HEK293T (cell line): ENCODE measurements at regions not wholly inside any gene's neighbourhood (a gene's known extent, or its start where the extent isn't known, plus 50 kb on each side); places are given as distances from the start of the nearest gene placed in this dataset.

ENCODE experiments used
- ARNT ChIP-seq: fragments of 450-650 bp; IDR thresholded peaks from 2 replicates; pipeline ENCODE4 v1.6.1; 2017; ENCODE audit warnings: mild to moderate bottlenecking
- BHLHE40 ChIP-seq: fragments of 450-650 bp; IDR thresholded peaks from 2 replicates; pipeline ENCODE4 v1.6.1; 2016; ENCODE audit warnings: mild to moderate bottlenecking, moderate library complexity, borderline replicate concordance
- ELF4 ChIP-seq: fragments of 450-650 bp; IDR thresholded peaks from 2 replicates; pipeline ENCODE4 v1.6.1; 2017; ENCODE audit warnings: antibody characterized with exemption
- FOXA1 ChIP-seq: fragments of 450-650 bp; IDR thresholded peaks from 2 replicates; pipeline ENCODE4 v1.6.1; 2016; ENCODE audit warnings: mild to moderate bottlenecking
- FOXK2 ChIP-seq: fragments of 450-650 bp; IDR thresholded peaks from 2 replicates; pipeline ENCODE4 v1.6.1; 2016; ENCODE audit warnings: mild to moderate bottlenecking
- HDGF ChIP-seq: fragments of 450-650 bp; IDR thresholded peaks from 2 replicates; pipeline ENCODE4 v1.6.1; 2017; ENCODE audit warnings: antibody characterized with exemption, borderline replicate concordance
- L3MBTL2 ChIP-seq: fragments of 450-650 bp; conservative IDR thresholded peaks from 2 replicates; pipeline ENCODE4 v1.6.1; 2016; ENCODE audit warnings: mild to moderate bottlenecking
- NFRKB ChIP-seq: fragments of 450-650 bp; IDR thresholded peaks from 2 replicates; pipeline ENCODE4 v1.6.1; 2016; ENCODE audit warnings: mild to moderate bottlenecking, moderate library complexity
- SP1 ChIP-seq: fragments of 450-650 bp; IDR thresholded peaks from 2 replicates; pipeline ENCODE4 v1.6.1; 2017
- SUZ12 ChIP-seq: fragments of 450-650 bp; IDR thresholded peaks from 2 replicates; pipeline ENCODE4 v1.6.1; 2016; ENCODE audit warnings: mild to moderate bottlenecking
- TF ChIP-seq, protein P1 (sequence below): fragments of 450-650 bp; IDR thresholded peaks from 2 replicates; pipeline ENCODE4 v1.6.1; 2016

DNA sequence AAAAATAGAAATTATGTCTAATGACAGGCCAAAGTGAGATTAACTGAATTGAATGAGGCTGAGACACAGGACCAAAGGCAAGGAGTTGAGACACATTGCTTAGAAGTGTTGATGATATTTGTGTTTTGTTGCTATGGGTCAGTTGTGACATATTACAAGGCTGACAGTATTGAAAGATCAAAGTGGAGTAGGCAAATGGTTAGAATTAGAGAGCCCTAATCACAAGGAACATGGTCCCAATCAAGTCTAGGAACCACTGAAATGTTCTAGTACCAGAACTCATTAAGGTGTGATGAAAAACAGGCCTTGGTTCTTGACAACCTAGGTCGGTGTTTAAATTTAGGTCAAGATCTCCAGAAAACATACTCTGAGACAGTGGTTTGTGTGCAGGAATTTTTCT lies 896.3 kb upstream of the HS3ST1 start:
- TF ChIP-seq HDGF: no peak
- TF ChIP-seq FOXA1: no peak
- no peak for TF ChIP-seq NFRKB
- no peak for TF ChIP-seq SUZ12
- TF ChIP-seq L3MBTL2: no peak
- TF ChIP-seq ARNT: no peak
- TF ChIP-seq SP1: no peak
- no peak for TF ChIP-seq BHLHE40
- no peak for TF ChIP-seq FOXK2
- TF ChIP-seq ELF4: no peak
- TF ChIP-seq, protein P1, sequence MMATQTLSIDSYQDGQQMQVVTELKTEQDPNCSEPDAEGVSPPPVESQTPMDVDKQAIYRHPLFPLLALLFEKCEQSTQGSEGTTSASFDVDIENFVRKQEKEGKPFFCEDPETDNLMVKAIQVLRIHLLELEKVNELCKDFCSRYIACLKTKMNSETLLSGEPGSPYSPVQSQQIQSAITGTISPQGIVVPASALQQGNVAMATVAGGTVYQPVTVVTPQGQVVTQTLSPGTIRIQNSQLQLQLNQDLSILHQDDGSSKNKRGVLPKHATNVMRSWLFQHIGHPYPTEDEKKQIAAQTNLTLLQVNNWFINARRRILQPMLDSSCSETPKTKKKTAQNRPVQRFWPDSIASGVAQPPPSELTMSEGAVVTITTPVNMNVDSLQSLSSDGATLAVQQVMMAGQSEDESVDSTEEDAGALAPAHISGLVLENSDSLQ: no peak
